ENCODE measurements at regions not wholly inside any gene's neighbourhood (a gene's known extent, or its start where the extent isn't known, plus 50 kb on each side); places are given as distances from the start of the nearest gene placed in this dataset.

DNA sequence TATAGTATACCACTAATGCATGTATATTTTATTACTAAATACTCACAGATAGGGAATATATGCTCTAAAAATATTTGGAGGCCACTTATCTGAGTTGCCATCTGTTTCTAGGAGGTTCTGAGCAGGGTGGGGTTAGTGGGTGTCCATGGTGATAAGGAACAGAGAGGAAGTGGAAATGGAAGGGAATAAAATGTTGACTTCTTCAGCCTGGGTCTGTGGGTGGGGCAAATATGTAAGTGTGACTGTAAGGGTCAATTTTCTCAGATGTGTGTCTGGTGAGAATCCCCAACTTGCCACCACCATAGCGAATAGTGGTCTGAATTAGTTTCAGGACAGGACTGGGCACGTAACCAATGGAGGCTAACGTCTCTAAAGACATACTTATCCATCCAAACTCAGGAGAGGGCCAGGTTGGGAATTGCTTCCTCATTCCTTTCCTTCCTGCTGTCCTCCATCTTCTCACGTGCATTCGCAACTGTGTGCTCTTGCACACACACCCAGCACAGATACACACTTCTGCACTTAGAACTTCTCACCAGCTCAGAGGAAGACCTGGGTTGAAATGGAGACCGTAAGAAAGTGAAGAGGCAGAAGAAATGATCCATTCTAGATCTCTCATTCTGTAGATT, 54.2 kb upstream of the GZMB start:
- no peak for TF ChIP-seq JUND (IDR thresholded peaks at IDR 0.05; ENCODE audit: low read depth)
- in situ Hi-C loops (cut with HindIII; ENCODE audit: low pct_unique_long_range_greater_than_20kb, low sequenced_read_pairs): no loop called here
- DNase-seq (ENCODE audit: low read depth in 1 of 2, low spot score in 1 of 2): no peak

Measured in T47D (cell line).